Aorta (tissue), 5 donors: ENCODE measurements at regions not wholly inside any gene's neighbourhood (a gene's known extent, or its start where the extent isn't known, plus 50 kb on each side); places are given as distances from the start of the nearest gene placed in this dataset.

Source experiments
- ATAC-seq: fragments of 200-7000 bp; cut with Tn5 transposase; one replicate; pipeline ENCODE4 v1.9.1; 2022; ENCODE audit warnings: moderate library complexity; ENCODE audit not compliant: low FRiP score
- DNase-seq, 2 donors: peaks; one replicate each; pipeline ENCODE4 v3.0.0-alpha.2; 2020
- H3K27ac ChIP-seq, 2 donors: one replicate each; pipeline ENCODE4 v1.5.1; 2013; ENCODE audit warnings: low read length in 2 of 2, mild to moderate bottlenecking in 2 of 2, moderate library complexity in 2 of 2, control low read depth in 1 of 2, inconsistent platforms in 1 of 2, low read depth in 1 of 2
- H3K27me3 ChIP-seq, 2 donors: one replicate each; pipeline ENCODE4 v1.6.1; 2013; ENCODE audit warnings: control low read depth in 1 of 2, low read length in 1 of 2, mild to moderate bottlenecking in 1 of 2, moderate library complexity in 1 of 2; ENCODE audit not compliant: insufficient read depth in 2 of 2, control insufficient read depth in 1 of 2
- H3K36me3 ChIP-seq, 2 donors: one replicate each; pipeline ENCODE4 v1.6.1; 2013; ENCODE audit warnings: control low read depth in 1 of 2, low read length in 1 of 2, mild to moderate bottlenecking in 1 of 2; ENCODE audit not compliant: insufficient read depth in 2 of 2, control insufficient read depth in 1 of 2
- H3K4me1 ChIP-seq, 2 donors: one replicate each; pipeline ENCODE4 v1.6.1; 2013; ENCODE audit warnings: low read length in 2 of 2, control low read depth in 1 of 2, mild to moderate bottlenecking in 1 of 2, moderate library complexity in 1 of 2; ENCODE audit not compliant: insufficient read depth in 2 of 2, control insufficient read depth in 1 of 2
- H3K4me3 ChIP-seq, 2 donors: one replicate each; pipeline ENCODE4 v1.5.1; 2013; ENCODE audit warnings: low read length in 2 of 2, control low read depth in 1 of 2, mild to moderate bottlenecking in 1 of 2
- H3K9me3 ChIP-seq: one replicate; pipeline ENCODE4 v1.6.1; 2013; ENCODE audit warnings: mild to moderate bottlenecking, low read length; ENCODE audit not compliant: control insufficient read depth
- WGBS, 2 donors: extraction: QIAGEN DNeasy Blood & Tissue Kit; methylation state at CpG; one replicate each; pipeline ENCODE4 v1.1.7; 2013; 5-methylcytosine and 5-hydroxymethylcytosine counted together
- intact Hi-C, 2 donors: fragments of 100-400 bp; cut with DNase I; formaldehyde crosslinking; loops; one replicate each; pipeline versions ENCODE4 v1.14.2 to v1.15.0; 2022
- donor health status: healthy with polysubstance abuse.
- donor health status: Bipolar disorder and iron deficiency.
- donor health status: DM: no; HTN: no; CAD: no.
- donor health status: DM: no; HTN: no; CAD: no.
- donor health status: DM: yes; HTN: yes; CAD: no.

- H3K4me1 ChIP-seq, result no peaks in the 10 kb centered on the region
- no peak overlapping the region for H3K4me3 ChIP-seq
- no peaks in the 10 kb centered on the region for H3K36me3 ChIP-seq
- no peaks in the 10 kb centered on the region for H3K9me3 ChIP-seq
- H3K27me3 ChIP-seq, result no peaks in the 10 kb centered on the region
- no peak for DNase-seq
- 29 to 40% methylated on average over 1 of the region's 1 CpG for WGBS, 2 donors
- intact Hi-C loops, result no loop called here
- no peak for ATAC-seq
- no peak overlapping the region for H3K27ac ChIP-seq
Measured at GRCh38 chr3:25235031-25235430, 193.0 kb upstream of the RARB start.

GRCh38 chr3:25235466-25235865 lies 192.6 kb upstream of the RARB start:
- Histone ChIP-seq H3K27ac (no peak overlapping the region), H3K4me1 (no peaks in the 10 kb centered on the region), H3K4me3 (no peak overlapping the region), H3K27me3 (no peaks in the 10 kb centered on the region), H3K36me3 (no peaks in the 10 kb centered on the region), H3K9me3 (no peaks in the 10 kb centered on the region)
- intact Hi-C loops, result no loop called here
- ATAC-seq, result no peak
- no peak for DNase-seq
- 90 to 94% methylated on average over 2 of the region's 2 CpGs for WGBS, 2 donors

- 90 to 92% methylated on average over 1 of the region's 1 CpG for WGBS, 2 donors
- no peak for DNase-seq
- H3K27ac ChIP-seq, result no peak overlapping the region
- H3K27me3 ChIP-seq, result no peaks in the 10 kb centered on the region
- H3K4me1 ChIP-seq, result no peaks in the 10 kb centered on the region
- ATAC-seq, result no peak
- no peak overlapping the region for H3K4me3 ChIP-seq
- no peaks in the 10 kb centered on the region for H3K36me3 ChIP-seq
- intact Hi-C loops, result no loop called here
- no peaks in the 10 kb centered on the region for H3K9me3 ChIP-seq
Measured at GRCh38 chr3:25237602-25238001, 190.5 kb upstream of the RARB start.

GRCh38 chr3:25239042-25239441 lies 189.0 kb upstream of the RARB start:
- no peaks in the 10 kb centered on the region for H3K9me3 ChIP-seq
- 94 to 95% methylated on average over 1 of the region's 1 CpG for WGBS, 2 donors
- DNase-seq (no peak), ATAC-seq (no peak)
- no peaks in the 10 kb centered on the region for H3K27me3 ChIP-seq
- no peak overlapping the region for H3K27ac ChIP-seq
- no peaks in the 10 kb centered on the region for H3K36me3 ChIP-seq
- intact Hi-C loops, result no loop called here
- H3K4me1 ChIP-seq, result no peaks in the 10 kb centered on the region
- H3K4me3 ChIP-seq, result no peak overlapping the region

GRCh38 chr3:25246913-25247312 lies 181.2 kb upstream of the RARB start:
- H3K27ac ChIP-seq, result no peak overlapping the region
- no peak overlapping the region for H3K4me3 ChIP-seq
- WGBS, 2 donors, result 74 to 77% methylated on average over 5 of the region's 5 CpGs
- DNase-seq (no peak), ATAC-seq (no peak)
- no peaks in the 10 kb centered on the region for H3K4me1 ChIP-seq
- intact Hi-C loops, result no loop called here
- no peaks in the 10 kb centered on the region for H3K36me3 ChIP-seq
- peaks cover 9% of the 10 kb centered on the region for H3K9me3 ChIP-seq
- H3K27me3 ChIP-seq, result no peaks in the 10 kb centered on the region

- H3K9me3 ChIP-seq, result peaks cover 11% of the 10 kb centered on the region
- H3K27me3 ChIP-seq, result no peaks in the 10 kb centered on the region
- no peaks in the 10 kb centered on the region for H3K4me1 ChIP-seq
- WGBS, 2 donors, result 93 to 100% methylated on average over 1 of the region's 1 CpG
- no peaks in the 10 kb centered on the region for H3K36me3 ChIP-seq
- intact Hi-C loops, result no loop called here
- no peak for DNase-seq
- ATAC-seq, result no peak
- H3K27ac ChIP-seq, result no peak overlapping the region
- H3K4me3 ChIP-seq, result no peak overlapping the region
Measured at GRCh38 chr3:25252291-25252690, 175.8 kb upstream of the RARB start.

- no peak overlapping the region for H3K27ac ChIP-seq
- DNase-seq, result no peak
- ATAC-seq, result no peak
- H3K9me3 ChIP-seq, result peaks cover 2% of the 10 kb centered on the region
- H3K4me1 ChIP-seq, result peaks cover 0 to 4% of the 10 kb centered on the region in 2 donors
- 30 to 37% methylated on average over 2 of the region's 2 CpGs for WGBS, 2 donors
- no peak overlapping the region for H3K4me3 ChIP-seq
- H3K36me3 ChIP-seq, result no peaks in the 10 kb centered on the region
- H3K27me3 ChIP-seq, result no peaks in the 10 kb centered on the region
- intact Hi-C loops, result no loop called here
Measured at GRCh38 chr3:25257026-25257425, 171.0 kb upstream of the RARB start.

- Histone ChIP-seq H3K4me3 (no peak overlapping the region), H3K27ac (no peak overlapping the region), H3K27me3 (no peaks in the 10 kb centered on the region), H3K4me1 (peaks cover 0 to 4% of the 10 kb centered on the region in 2 donors), H3K9me3 (no peaks in the 10 kb centered on the region), H3K36me3 (no peaks in the 10 kb centered on the region)
- peak in 1 of 2 donors; percentile 34 for DNase-seq
- ATAC-seq, result peak; percentile 66
- WGBS, 2 donors, result 3 to 5% methylated on average over 3 of the region's 3 CpGs
- intact Hi-C loops, result no loop called here
Measured at GRCh38 chr3:25259871-25260270, 168.2 kb upstream of the RARB start.

- no peaks in the 10 kb centered on the region for H3K9me3 ChIP-seq
- WGBS, 2 donors, result 58 to 69% methylated on average over 6 of the region's 6 CpGs
- H3K4me3 ChIP-seq, result no peak overlapping the region
- H3K36me3 ChIP-seq, result no peaks in the 10 kb centered on the region
- H3K4me1 ChIP-seq, result peaks cover 0 to 11% of the 10 kb centered on the region in 2 donors
- intact Hi-C loops, result no loop called here
- no peak overlapping the region for H3K27ac ChIP-seq
- DNase-seq, result no peak
- ATAC-seq, result no peak
- no peaks in the 10 kb centered on the region for H3K27me3 ChIP-seq
Measured at GRCh38 chr3:25262322-25262721, 165.7 kb upstream of the RARB start.
